ENCODE measurements at regions not wholly inside any gene's neighbourhood (a gene's known extent, or its start where the extent isn't known, plus 50 kb on each side); places are given as distances from the start of the nearest gene placed in this dataset.

DNA sequence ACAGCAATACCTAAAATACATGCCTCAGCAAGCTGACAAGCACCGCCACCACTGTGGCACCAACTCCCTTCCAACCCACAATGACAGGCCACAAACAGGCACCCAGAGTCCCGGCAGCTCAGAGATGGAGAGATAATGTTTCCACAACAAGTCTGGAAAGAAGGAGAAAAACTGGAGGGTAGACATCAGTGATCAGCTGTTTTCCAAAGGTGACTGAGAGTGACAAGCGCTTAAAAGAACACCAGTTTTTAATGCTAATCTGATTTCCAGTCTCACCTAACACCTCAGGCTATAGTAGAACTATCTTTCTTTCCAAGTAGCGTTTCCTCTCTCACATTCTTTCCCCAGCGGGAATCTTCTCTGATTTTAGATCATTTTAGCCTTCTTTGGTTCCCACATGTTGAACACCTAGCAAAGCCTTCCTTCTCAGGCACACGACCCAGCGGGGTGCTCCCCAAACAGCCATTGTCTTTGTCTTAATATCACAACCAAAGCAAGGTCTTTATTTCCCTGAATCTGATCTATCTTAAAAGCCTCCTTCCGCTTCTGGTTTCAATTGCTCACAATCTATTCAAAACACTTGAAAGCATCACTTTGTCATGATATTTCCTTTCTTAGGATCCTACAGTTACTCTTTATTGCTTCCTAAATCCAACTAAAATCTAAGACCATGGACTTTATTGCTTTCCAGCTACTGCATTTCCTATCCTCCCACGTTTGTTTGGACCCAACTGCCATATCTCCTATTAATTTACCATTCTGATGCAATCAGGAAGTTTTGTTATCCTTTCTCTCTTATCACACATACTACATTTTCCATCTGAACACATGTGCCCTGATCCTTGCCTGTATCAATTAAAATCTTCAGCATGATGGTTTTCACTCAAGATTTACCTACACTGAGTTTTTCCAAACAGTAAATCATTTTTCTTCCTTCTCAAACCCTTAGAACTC is 282.7 kb downstream of the ADGB start:
- no peaks in the 10 kb centered on the region for H3K27me3 ChIP-seq
- H3K9me3 ChIP-seq (ENCODE audit: low read depth) = no peaks in the 10 kb centered on the region
- WGBS (ENCODE audit: low lambda C conversion rate, missing lambda C conversion rate) = 60% methylated on average over 9 of the region's 9 CpGs
- no peak overlapping the region for H3K4me3 ChIP-seq
- no peak overlapping the region for H3K27ac ChIP-seq
- H2AFZ ChIP-seq = no peak overlapping the region
- no peak overlapping the region for H3K4me2 ChIP-seq
- H4K20me1 ChIP-seq (ENCODE audit: insufficient read depth, poor library complexity, severe bottlenecking) = no peaks in the 10 kb centered on the region
- TF ChIP-seq EZH2 (IDR thresholded peaks at IDR 0.05; ENCODE audit: borderline replicate concordance) (no peak), EZH2phosphoT487 (IDR thresholded peaks at IDR 0.05; ENCODE audit: low read depth, severe bottlenecking, unreplicated experiment) (no peak)
- TF ChIP-seq, protein P1, sequence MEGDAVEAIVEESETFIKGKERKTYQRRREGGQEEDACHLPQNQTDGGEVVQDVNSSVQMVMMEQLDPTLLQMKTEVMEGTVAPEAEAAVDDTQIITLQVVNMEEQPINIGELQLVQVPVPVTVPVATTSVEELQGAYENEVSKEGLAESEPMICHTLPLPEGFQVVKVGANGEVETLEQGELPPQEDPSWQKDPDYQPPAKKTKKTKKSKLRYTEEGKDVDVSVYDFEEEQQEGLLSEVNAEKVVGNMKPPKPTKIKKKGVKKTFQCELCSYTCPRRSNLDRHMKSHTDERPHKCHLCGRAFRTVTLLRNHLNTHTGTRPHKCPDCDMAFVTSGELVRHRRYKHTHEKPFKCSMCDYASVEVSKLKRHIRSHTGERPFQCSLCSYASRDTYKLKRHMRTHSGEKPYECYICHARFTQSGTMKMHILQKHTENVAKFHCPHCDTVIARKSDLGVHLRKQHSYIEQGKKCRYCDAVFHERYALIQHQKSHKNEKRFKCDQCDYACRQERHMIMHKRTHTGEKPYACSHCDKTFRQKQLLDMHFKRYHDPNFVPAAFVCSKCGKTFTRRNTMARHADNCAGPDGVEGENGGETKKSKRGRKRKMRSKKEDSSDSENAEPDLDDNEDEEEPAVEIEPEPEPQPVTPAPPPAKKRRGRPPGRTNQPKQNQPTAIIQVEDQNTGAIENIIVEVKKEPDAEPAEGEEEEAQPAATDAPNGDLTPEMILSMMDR (IDR thresholded peaks at IDR 0.05; ENCODE audit: poor library complexity) = no peak
- H3K79me2 ChIP-seq = no peaks in the 10 kb centered on the region
- no peaks in the 10 kb centered on the region for H3K9me2 ChIP-seq (replicated peaks; ENCODE audit: insufficient read depth)
- DNase-seq (ENCODE audit: low spot score) = no peak
- peaks cover 19% of the 10 kb centered on the region for H3K4me1 ChIP-seq (ENCODE audit: insufficient read depth)
- H3K36me3 ChIP-seq (replicated peaks; ENCODE audit: insufficient read depth, low read depth) = no peaks in the 10 kb centered on the region

DNA sequence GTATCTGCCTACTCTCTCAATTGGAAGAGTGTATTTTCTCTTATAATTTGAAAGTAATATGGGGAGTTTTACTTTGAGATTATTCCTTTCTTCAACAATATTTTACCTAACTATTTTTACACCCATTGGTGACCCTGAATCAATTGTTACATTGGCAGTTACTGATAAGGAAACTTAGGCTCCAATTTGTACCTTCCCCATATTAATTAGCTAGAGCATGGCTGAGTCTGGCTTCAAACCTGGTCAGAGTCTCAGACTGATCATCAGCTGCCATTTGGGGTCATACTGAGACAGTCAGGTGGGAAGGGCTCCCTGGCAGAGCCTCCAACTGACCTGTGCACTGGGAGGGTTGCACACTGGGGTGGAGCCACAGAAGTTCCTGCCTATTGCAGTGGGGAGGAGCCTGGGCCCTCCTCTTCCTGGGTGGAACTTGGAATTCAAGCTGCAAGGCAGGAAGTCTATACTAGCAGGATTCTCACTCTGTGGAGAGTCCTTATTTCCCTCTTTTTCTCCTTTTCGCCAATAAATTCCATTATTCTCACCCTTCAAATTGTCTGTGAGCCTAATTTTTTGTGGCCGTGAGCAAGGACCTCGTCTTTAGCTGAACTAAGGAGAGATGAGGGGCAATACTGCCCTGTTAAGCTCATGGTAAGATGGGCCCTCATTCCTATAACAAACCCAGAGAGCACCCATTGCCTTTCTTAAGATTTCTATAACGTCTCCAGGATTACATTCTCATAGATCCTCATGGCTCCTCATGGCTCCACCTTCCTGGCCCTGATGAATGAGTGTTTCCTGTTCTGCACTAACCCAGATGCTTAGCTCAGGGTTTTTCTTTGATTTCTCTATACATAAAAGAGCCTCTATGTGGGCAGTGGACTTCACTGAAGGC is 285.1 kb downstream of the ADGB start:
- Histone ChIP-seq H3K4me3 (no peak overlapping the region), H3K79me2 (no peaks in the 10 kb centered on the region), H3K27ac (peak overlapping the region; percentile 24), H3K9me2 (replicated peaks; ENCODE audit: insufficient read depth) (no peaks in the 10 kb centered on the region), H3K4me2 (no peak overlapping the region), H3K9me3 (ENCODE audit: low read depth) (no peaks in the 10 kb centered on the region), H3K27me3 (no peaks in the 10 kb centered on the region), H3K36me3 (replicated peaks; ENCODE audit: insufficient read depth, low read depth) (no peaks in the 10 kb centered on the region), H4K20me1 (ENCODE audit: insufficient read depth, poor library complexity, severe bottlenecking) (no peaks in the 10 kb centered on the region), H2AFZ (no peak overlapping the region), H3K4me1 (ENCODE audit: insufficient read depth) (peaks cover 12% of the 10 kb centered on the region)
- DNase-seq (ENCODE audit: low spot score) = no peak
- 98% methylated on average over 4 of the region's 4 CpGs for WGBS (ENCODE audit: low lambda C conversion rate, missing lambda C conversion rate)
- TF ChIP-seq EZH2phosphoT487 (IDR thresholded peaks at IDR 0.05; ENCODE audit: low read depth, severe bottlenecking, unreplicated experiment) = no peak
- TF ChIP-seq EZH2 (IDR thresholded peaks at IDR 0.05; ENCODE audit: borderline replicate concordance) = no peak
- TF ChIP-seq, protein P1 (IDR thresholded peaks at IDR 0.05; ENCODE audit: poor library complexity) = no peak

DNA sequence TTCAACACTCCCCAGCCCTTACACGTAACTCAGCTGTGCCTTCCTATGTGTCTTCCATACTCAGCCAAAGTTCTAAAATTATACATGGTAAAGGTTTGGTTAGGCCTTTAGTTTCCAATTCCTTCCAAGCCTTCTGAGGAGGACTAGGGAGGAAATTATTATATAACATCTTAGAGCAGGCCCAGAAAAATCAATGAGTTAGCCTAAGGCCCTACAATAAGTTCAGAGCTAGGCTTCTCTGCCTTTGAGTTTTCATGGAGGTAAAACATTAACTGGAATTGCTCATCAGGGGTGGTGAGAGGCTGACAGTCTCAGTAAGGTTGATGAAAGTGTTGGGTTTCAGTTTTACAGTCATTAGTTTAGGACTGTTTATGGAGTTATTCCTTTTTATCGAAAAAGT is 286.0 kb downstream of the ADGB start:
- peak overlapping the region; percentile 24 for H3K27ac ChIP-seq
- peak; percentile 35 for DNase-seq (ENCODE audit: low spot score)

More for the DNA sequence above, 286.0 kb downstream of the ADGB start:
- Histone ChIP-seq H2AFZ (no peak overlapping the region), H3K9me2 (replicated peaks; ENCODE audit: insufficient read depth) (no peaks in the 10 kb centered on the region), H3K9me3 (ENCODE audit: low read depth) (no peaks in the 10 kb centered on the region), H4K20me1 (ENCODE audit: insufficient read depth, poor library complexity, severe bottlenecking) (no peaks in the 10 kb centered on the region), H3K4me3 (no peak overlapping the region), H3K4me1 (ENCODE audit: insufficient read depth) (peaks cover 11% of the 10 kb centered on the region), H3K36me3 (replicated peaks; ENCODE audit: insufficient read depth, low read depth) (no peaks in the 10 kb centered on the region), H3K4me2 (peak overlapping the region; percentile 48), H3K27me3 (no peaks in the 10 kb centered on the region), H3K79me2 (no peaks in the 10 kb centered on the region)
- TF ChIP-seq EZH2 (IDR thresholded peaks at IDR 0.05; ENCODE audit: borderline replicate concordance) = no peak
- TF ChIP-seq, protein P1 (IDR thresholded peaks at IDR 0.05; ENCODE audit: poor library complexity) = no peak
- no peak for TF ChIP-seq EZH2phosphoT487 (IDR thresholded peaks at IDR 0.05; ENCODE audit: low read depth, severe bottlenecking, unreplicated experiment)
- WGBS (ENCODE audit: low lambda C conversion rate, missing lambda C conversion rate) = 78% methylated on average over 2 of the region's 2 CpGs

Data from hepatocyte (in vitro differentiated cells).